OCI-LY1 (cell line): ENCODE measurements at regions not wholly inside any gene's neighbourhood (a gene's known extent, or its start where the extent isn't known, plus 50 kb on each side); places are given as distances from the start of the nearest gene placed in this dataset.
"Not testable (repeated sequence)": the region's sequence is repeated elsewhere in the genome, so short reads cannot be mapped to it uniquely, and the experiment has no call there.

Source experiments
- H2AFZ ChIP-seq: fragments of 200-600 bp; sonication (generic), shearing (Covaris generic); 2 replicates; pipeline ENCODE4 v1.6.0; 2014; ENCODE audit warnings: antibody characterized with exemption, mild to moderate bottlenecking, low read length
- H3F3A ChIP-seq: fragments of 200-600 bp; sonication (generic), shearing (Covaris generic); 2 replicates; pipeline ENCODE4 v1.6.0; 2014; ENCODE audit warnings: mild to moderate bottlenecking, antibody characterized with exemption, low read length, moderate library complexity; ENCODE audit not compliant: insufficient read depth
- H3K27ac ChIP-seq: fragments of 200-600 bp; sonication (generic); 2 replicates; pipeline ENCODE4 v1.5.1; 2014; ENCODE audit warnings: low read length, mixed run types, mild to moderate bottlenecking, low read depth; ENCODE audit not compliant: poor library complexity, severe bottlenecking
- H3K27me3 ChIP-seq: fragments of 200-600 bp; sonication (generic); 2 replicates; pipeline ENCODE4 v1.6.0; 2014; ENCODE audit warnings: antibody characterized with exemption, mild to moderate bottlenecking, low read length, moderate library complexity; ENCODE audit not compliant: insufficient read depth
- H3K36me3 ChIP-seq: fragments of 200-600 bp; sonication (generic); 2 replicates; pipeline ENCODE4 v1.6.1; 2014; ENCODE audit warnings: mild to moderate bottlenecking, antibody characterized with exemption, low read length, moderate library complexity, mixed read lengths; ENCODE audit not compliant: insufficient read depth
- H3K4me1 ChIP-seq: fragments of 200-600 bp; sonication (generic); 2 replicates; pipeline ENCODE4 v1.5.1; 2014; ENCODE audit warnings: mild to moderate bottlenecking, low read length, moderate library complexity; ENCODE audit not compliant: insufficient read depth, severe bottlenecking
- H3K4me2 ChIP-seq: fragments of 200-600 bp; sonication (generic), shearing (Covaris generic); 2 replicates; pipeline ENCODE4 v1.6.1; 2014; ENCODE audit warnings: low read length
- H3K4me3 ChIP-seq: fragments of 200-600 bp; sonication (generic); 2 replicates; pipeline ENCODE4 v1.5.1; 2014; ENCODE audit warnings: low read length, low read depth, mild to moderate bottlenecking, mixed read lengths; ENCODE audit not compliant: poor library complexity, severe bottlenecking
- H3K79me2 ChIP-seq: fragments of 200-600 bp; shearing (Covaris generic); 2 replicates; pipeline ENCODE4 v1.6.1; 2016; ENCODE audit warnings: mixed run types, low read length, mixed read lengths; ENCODE audit not compliant: insufficient read depth
- H3K9ac ChIP-seq: fragments of 200-600 bp; sonication (generic), shearing (Covaris generic); 2 replicates; pipeline ENCODE4 v1.6.1; 2014; ENCODE audit warnings: mild to moderate bottlenecking, low read length, mixed read lengths
- H3K9me2 ChIP-seq: fragments of 200-600 bp; sonication (generic), shearing (Covaris generic); 2 replicates; pipeline ENCODE4 v1.6.1; 2014; ENCODE audit warnings: low read depth, mild to moderate bottlenecking, low read length, mixed read lengths
- H3K9me3 ChIP-seq: fragments of 200-600 bp; shearing (Covaris generic); 2 replicates; pipeline ENCODE4 v1.6.1; 2014; ENCODE audit warnings: low read length, mixed read lengths
- H4K20me1 ChIP-seq: fragments of 200-600 bp; sonication (generic), shearing (Covaris generic); 2 replicates; pipeline ENCODE4 v1.6.0; 2016; ENCODE audit warnings: mild to moderate bottlenecking, low read length; ENCODE audit not compliant: insufficient read depth
- TF ChIP-seq, protein P1 (sequence below): fragments of 200-600 bp; sonication (generic), shearing (Covaris generic); IDR thresholded peaks from 2 replicates; pipeline ENCODE4 v1.5.1; 2017; ENCODE audit warnings: mild to moderate bottlenecking, antibody characterized with exemption, low read length, moderate library complexity, mixed read lengths

DNA sequence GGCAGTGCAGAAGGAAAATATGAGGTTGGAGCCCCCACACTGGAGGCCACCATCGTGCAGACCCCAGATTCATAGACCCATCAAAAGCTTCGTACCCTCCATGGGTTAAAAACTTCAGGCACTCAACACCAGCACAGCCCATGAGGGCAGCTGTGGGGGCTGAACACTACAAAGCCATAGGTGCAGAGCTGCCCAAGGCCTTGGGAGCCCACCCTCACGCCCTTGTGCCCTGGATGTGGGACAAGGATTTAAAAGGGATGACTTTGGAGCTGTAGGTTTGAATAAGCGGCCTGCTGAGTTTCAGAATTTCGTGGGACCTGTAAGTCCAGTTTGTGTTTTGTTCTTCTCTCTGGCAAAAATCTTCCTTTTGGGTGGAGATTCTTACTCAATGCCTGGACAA is 747.6 kb downstream of the SPATA31A6 start:
- not testable (repeated sequence) for H3K36me3 ChIP-seq, H4K20me1 ChIP-seq, H3K9me3 ChIP-seq, H3K27me3 ChIP-seq, H3K79me2 ChIP-seq, H3F3A ChIP-seq, H3K4me3 ChIP-seq, H3K4me2 ChIP-seq, H3K9ac ChIP-seq, H3K9me2 ChIP-seq, H3K4me1 ChIP-seq, H2AFZ ChIP-seq, H3K27ac ChIP-seq

DNA sequence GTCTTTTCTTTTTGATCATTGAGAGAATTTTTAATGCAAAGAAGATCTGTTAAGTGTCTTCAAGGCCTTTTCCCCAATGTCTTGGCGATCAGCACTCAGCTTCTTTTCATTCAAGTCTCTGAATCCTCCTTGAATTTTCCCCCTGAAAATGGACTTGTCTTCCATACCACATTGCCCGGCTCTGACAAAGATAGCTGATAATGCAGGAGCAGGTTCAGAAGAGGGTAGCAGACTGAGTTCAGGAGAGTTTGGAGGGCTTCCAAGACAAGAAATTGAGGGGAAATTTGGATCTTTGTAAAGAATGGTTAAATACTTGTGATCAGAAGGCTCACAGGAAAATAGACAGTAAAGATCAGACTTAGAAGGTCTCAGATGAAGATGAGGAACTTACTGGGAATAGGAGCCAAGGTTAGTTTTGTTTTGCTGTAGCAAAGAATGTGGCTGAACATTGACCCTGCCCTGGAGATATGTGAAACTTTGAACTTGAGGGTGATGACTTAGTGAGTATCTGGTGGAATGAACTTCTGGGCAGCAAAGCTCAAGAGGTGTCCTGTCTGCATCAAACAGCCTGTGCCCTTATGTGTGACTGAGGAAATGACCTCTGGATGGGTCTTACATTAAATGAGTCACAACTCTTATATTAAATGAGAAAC is 754.2 kb downstream of the SPATA31A6 start:
- not testable (repeated sequence) for H3K4me3 ChIP-seq, H3K36me3 ChIP-seq, H3K4me1 ChIP-seq, H3K27me3 ChIP-seq, H2AFZ ChIP-seq, H3K9me2 ChIP-seq, H3K27ac ChIP-seq, H3K79me2 ChIP-seq, H3K4me2 ChIP-seq, H3K9ac ChIP-seq, H3K9me3 ChIP-seq, H4K20me1 ChIP-seq, H3F3A ChIP-seq

DNA sequence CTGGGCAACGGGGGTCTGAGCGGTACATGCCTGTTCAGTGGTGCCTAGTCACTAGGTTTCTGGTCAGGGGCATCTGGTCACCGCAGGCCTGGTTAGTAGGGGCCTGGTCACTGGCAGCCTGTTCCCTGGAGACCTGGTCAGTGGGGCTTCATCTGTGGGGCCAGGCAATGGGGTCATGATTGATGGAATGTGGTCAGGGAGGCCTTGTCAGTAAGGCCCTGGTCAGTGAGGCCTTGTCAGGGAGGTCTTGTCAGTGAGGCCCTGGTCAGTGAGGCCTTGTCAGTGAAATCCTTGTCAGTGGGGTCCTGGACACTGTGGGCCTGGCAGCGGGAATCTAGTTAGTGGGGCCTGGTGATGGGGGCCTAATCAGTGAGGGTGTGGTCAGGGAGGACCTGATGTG is 763.6 kb downstream of the SPATA31A6 start:
- not testable (repeated sequence) for H3K9me3 ChIP-seq, H3K79me2 ChIP-seq, H3K36me3 ChIP-seq

DNA sequence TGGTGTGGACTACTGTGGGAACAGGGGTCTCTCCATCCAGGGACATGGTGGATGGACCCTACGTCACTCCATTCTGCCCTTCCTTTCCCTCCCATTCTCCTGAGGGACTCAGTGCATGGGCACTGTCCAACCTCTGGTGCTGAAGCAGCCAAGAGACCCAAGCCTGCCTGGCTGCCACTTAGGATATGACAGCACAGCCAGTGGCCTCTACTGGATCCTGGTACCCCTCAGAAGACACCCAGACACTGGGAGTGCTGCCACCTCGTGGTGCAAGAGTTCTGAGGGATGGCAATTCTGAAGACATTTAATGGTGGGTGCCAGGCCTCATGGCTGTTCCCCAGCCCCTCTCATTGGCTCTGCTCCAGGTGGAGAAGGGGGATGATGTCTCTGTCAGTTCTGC is 767.8 kb downstream of the SPATA31A6 start:
- not testable (repeated sequence) for H4K20me1 ChIP-seq, H3K4me3 ChIP-seq, H3K27me3 ChIP-seq, H3K9me3 ChIP-seq, H3K9ac ChIP-seq, H3K9me2 ChIP-seq, H3K27ac ChIP-seq, H3K4me2 ChIP-seq, H3F3A ChIP-seq, H2AFZ ChIP-seq, H3K4me1 ChIP-seq, H3K79me2 ChIP-seq, H3K36me3 ChIP-seq
- TF ChIP-seq, protein P1, sequence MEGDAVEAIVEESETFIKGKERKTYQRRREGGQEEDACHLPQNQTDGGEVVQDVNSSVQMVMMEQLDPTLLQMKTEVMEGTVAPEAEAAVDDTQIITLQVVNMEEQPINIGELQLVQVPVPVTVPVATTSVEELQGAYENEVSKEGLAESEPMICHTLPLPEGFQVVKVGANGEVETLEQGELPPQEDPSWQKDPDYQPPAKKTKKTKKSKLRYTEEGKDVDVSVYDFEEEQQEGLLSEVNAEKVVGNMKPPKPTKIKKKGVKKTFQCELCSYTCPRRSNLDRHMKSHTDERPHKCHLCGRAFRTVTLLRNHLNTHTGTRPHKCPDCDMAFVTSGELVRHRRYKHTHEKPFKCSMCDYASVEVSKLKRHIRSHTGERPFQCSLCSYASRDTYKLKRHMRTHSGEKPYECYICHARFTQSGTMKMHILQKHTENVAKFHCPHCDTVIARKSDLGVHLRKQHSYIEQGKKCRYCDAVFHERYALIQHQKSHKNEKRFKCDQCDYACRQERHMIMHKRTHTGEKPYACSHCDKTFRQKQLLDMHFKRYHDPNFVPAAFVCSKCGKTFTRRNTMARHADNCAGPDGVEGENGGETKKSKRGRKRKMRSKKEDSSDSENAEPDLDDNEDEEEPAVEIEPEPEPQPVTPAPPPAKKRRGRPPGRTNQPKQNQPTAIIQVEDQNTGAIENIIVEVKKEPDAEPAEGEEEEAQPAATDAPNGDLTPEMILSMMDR: peak; percentile 40

More for the DNA sequence above, 763.6 kb downstream of the SPATA31A6 start:
- not testable (repeated sequence) for H4K20me1 ChIP-seq, H2AFZ ChIP-seq, H3K4me1 ChIP-seq, H3K4me3 ChIP-seq, H3F3A ChIP-seq, H3K27me3 ChIP-seq, H3K9me2 ChIP-seq, H3K27ac ChIP-seq, H3K4me2 ChIP-seq, H3K9ac ChIP-seq

DNA sequence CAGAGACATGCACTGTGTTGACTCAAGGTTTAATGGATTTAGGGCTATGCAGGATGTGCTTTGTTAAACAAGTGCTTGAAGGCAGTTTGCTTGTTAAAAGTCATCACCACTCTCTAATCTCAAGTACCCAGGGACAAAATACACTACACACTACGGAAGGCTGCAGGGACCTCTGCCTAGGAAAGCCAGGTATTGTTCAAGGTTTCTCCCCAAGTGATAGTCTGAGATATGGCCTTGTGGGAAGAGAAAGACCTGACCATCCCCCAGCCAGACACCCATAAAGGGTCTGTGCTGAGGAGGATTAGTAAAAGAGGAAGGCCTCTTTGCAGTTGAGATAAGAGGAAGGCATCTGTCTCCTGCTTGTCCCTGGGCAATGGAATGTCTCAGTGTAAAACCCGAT is 781.7 kb downstream of the SPATA31A6 start:
- not testable (repeated sequence) for H3K27ac ChIP-seq, H3K4me1 ChIP-seq, H3K4me2 ChIP-seq, H3K9me2 ChIP-seq, H3K9me3 ChIP-seq, H3K9ac ChIP-seq, H2AFZ ChIP-seq, H3K36me3 ChIP-seq, H3K79me2 ChIP-seq, H3F3A ChIP-seq, H3K27me3 ChIP-seq, H3K4me3 ChIP-seq, H4K20me1 ChIP-seq

DNA sequence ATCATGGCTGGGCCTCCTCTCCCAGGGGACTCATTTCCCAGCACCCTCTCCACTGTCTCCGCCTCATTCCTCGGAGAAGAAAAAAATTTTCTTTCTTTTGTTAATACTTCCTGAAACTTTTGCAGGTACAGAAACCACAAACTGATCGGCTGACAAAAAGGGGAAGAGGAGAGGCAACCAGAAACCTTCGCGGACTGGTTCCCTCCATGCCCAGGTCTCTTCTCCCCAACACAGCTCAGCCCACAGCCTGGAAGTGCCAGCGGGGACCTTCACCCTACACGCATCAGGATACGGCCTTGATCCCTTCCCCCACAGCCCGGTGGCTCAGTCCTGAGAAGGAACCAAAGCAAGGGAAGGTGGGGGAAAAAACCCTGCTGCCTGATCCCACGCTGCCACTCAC is 788.4 kb downstream of the SPATA31A6 start:
- H3K9me2 ChIP-seq, H3K27me3 ChIP-seq, H3K36me3 ChIP-seq, H2AFZ ChIP-seq, H4K20me1 ChIP-seq, H3K9me3 ChIP-seq, H3K4me1 ChIP-seq, H3K79me2 ChIP-seq, H3K9ac ChIP-seq, H3F3A ChIP-seq: not testable (repeated sequence)
- peak overlapping the region; percentile 41; the same call in 1 of the 2 replicates for H3K4me2 ChIP-seq
- H3K4me3 ChIP-seq: peak overlapping the region; percentile 13
- H3K27ac ChIP-seq: peak overlapping the region; percentile 72

DNA sequence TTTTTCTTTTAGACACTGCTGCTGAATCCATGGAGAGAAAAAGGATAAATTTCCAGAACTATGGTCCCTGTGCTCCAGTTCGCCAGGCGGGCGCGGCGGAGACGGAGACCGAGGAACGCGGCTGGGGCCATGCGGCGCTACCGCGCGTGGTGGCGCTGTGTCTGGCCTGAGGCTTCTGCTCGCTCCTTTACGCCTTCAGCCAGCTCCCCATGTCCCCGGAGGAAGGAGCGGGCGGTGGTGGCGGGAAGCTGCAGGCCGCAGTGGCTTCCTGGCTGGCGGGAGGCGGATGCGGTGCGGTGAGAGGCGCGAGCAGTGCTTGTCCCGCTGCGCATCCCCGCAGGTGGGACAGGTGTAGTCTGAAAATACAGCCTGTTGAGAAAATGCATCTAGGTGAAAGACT is 791.3 kb downstream of the SPATA31A6 start:
- not testable (repeated sequence) for H3K36me3 ChIP-seq, H3K27ac ChIP-seq, H3K9me2 ChIP-seq, H3K4me2 ChIP-seq, H3F3A ChIP-seq, H3K4me3 ChIP-seq, H2AFZ ChIP-seq, H3K9me3 ChIP-seq, H3K9ac ChIP-seq, H3K4me1 ChIP-seq, H3K79me2 ChIP-seq, H3K27me3 ChIP-seq, H4K20me1 ChIP-seq
